Astrocyte of the cerebellum (primary cell): ENCODE measurements at regions not wholly inside any gene's neighbourhood (a gene's known extent, or its start where the extent isn't known, plus 50 kb on each side); places are given as distances from the start of the nearest gene placed in this dataset.

Experiments
- DNase-seq: peaks from one replicate; pipeline ENCODE4 v3.0.0-alpha.2; 2011; ENCODE audit warnings: low read depth
- H3K4me3 ChIP-seq: 2 replicates; pipeline ENCODE4 v1.5.1; 2011; ENCODE audit warnings: mild to moderate bottlenecking, low read depth, low read length, moderate library complexity
- in situ Hi-C: cut with HindIII; loops from 2 replicates; pipeline ENCODE4 v1.10.0; 2017; ENCODE audit warnings: low sequenced_read_pairs
- TF ChIP-seq, protein P1 (sequence below): IDR thresholded peaks from 2 replicates; pipeline ENCODE4 v1.5.1; 2012; ENCODE audit warnings: low read length, low read depth, moderate library complexity, mild to moderate bottlenecking; ENCODE audit errors: missing control alignments

DNA sequence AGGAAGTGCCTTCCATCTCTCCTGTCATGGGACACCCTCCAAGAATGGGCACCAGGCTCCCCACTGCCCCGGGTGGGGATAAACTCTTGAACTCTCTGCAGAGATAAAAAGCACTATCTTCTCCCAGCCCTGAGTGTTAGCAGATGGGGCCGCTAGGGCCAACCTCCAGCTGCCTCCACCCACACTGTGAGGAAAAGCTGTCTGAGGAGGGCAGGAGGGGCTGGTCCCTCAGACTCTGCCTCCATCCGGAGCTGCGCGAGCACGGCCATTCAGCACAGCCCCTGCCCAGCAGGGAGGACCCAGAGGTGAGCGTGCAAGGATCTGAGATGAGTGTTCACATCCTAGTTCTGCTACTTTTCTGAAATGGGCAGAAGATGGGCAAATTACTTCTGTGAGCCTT is 51.8 kb upstream of the TRABD2B start:
- no peak overlapping the region for H3K4me3 ChIP-seq
- no peak for DNase-seq
- TF ChIP-seq, protein P1, sequence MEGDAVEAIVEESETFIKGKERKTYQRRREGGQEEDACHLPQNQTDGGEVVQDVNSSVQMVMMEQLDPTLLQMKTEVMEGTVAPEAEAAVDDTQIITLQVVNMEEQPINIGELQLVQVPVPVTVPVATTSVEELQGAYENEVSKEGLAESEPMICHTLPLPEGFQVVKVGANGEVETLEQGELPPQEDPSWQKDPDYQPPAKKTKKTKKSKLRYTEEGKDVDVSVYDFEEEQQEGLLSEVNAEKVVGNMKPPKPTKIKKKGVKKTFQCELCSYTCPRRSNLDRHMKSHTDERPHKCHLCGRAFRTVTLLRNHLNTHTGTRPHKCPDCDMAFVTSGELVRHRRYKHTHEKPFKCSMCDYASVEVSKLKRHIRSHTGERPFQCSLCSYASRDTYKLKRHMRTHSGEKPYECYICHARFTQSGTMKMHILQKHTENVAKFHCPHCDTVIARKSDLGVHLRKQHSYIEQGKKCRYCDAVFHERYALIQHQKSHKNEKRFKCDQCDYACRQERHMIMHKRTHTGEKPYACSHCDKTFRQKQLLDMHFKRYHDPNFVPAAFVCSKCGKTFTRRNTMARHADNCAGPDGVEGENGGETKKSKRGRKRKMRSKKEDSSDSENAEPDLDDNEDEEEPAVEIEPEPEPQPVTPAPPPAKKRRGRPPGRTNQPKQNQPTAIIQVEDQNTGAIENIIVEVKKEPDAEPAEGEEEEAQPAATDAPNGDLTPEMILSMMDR = no peak
- in situ Hi-C loops = no loop called here

DNA sequence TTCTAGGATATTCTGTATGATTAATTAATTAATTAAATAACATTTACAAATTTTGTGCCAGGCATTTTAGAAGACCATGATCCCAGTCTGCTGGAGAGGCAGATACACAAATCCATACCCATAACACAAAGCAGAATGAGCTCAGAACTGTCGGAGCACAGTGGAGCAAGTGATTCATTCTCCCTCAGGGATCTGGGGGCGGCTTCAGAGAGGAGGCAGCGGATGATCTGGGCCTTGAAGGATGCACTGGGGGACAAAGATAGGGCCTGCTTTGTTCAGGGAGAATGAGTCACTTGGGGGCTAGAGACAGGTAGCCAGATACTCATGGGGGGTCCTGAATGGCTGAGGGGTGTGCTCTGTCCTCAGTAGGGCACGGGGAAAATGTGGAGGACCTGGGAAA is 50.9 kb upstream of the TRABD2B start:
- no peak overlapping the region for H3K4me3 ChIP-seq
- in situ Hi-C loops = no loop called here
- TF ChIP-seq, protein P1 = no peak
- DNase-seq = no peak

DNA sequence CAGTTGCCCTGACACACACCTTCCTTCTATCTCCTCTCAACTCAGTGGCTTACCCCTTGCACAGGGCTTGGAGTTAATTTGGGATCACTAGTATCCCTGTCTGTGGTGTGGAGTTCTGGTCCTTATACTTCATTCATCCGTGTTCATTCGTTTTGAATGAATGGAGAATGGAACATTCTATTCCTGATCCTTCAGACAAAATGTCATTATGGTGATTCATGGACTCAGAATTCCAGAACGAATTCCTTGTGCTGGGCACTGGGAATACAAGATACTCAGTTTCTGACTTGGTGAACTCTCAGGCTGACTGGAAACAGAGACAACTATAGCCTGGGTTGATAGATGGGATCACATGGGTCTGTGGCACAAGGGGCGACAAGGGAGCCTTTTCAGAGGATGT is 49.9 kb upstream of the TRABD2B start:
- TF ChIP-seq, protein P1 = no peak
- in situ Hi-C loops = no loop called here
- no peak overlapping the region for H3K4me3 ChIP-seq
- no peak for DNase-seq
